Endodermal cell (in vitro differentiated cells): ENCODE measurements at regions not wholly inside any gene's neighbourhood (a gene's known extent, or its start where the extent isn't known, plus 50 kb on each side); places are given as distances from the start of the nearest gene placed in this dataset.

ENCODE experiments used
- DNase-seq: peaks from one replicate; pipeline ENCODE4 v3.0.0-alpha.2; 2017
- H3K27ac ChIP-seq: 2 replicates; pipeline ENCODE4 v1.5.1; 2013; ENCODE audit warnings: mild to moderate bottlenecking, low read depth, low read length, moderate library complexity
- H3K27me3 ChIP-seq: 2 replicates; pipeline ENCODE4 v1.6.1; 2013; ENCODE audit warnings: mild to moderate bottlenecking, low read length, moderate library complexity; ENCODE audit not compliant: insufficient read depth, control insufficient read depth, poor library complexity, severe bottlenecking
- H3K36me3 ChIP-seq: 2 replicates; pipeline ENCODE4 v1.7.0; 2013; ENCODE audit warnings: mild to moderate bottlenecking, low read length, moderate library complexity; ENCODE audit not compliant: control insufficient read depth, insufficient read depth
- H3K4me1 ChIP-seq: one replicate; pipeline ENCODE4 v1.7.0; 2013; ENCODE audit warnings: low read length; ENCODE audit not compliant: control insufficient read depth, insufficient read depth
- H3K4me3 ChIP-seq: 2 replicates; pipeline ENCODE4 v1.5.1; 2013; ENCODE audit warnings: mild to moderate bottlenecking, low read length, moderate library complexity
- H3K9ac ChIP-seq: 2 replicates; pipeline ENCODE4 v1.6.1; 2013; ENCODE audit warnings: mild to moderate bottlenecking, low read length, moderate library complexity; ENCODE audit not compliant: poor library complexity, severe bottlenecking; ENCODE audit errors: extremely low read depth
- H3K9me3 ChIP-seq: 2 replicates; pipeline ENCODE4 v1.6.1; 2013; ENCODE audit warnings: mild to moderate bottlenecking, low read length, moderate library complexity; ENCODE audit not compliant: control insufficient read depth
- H3K27ac Mint-ChIP-seq: 2 replicates; pipeline ENCODE4 v1.8.0; 2020; ENCODE audit warnings: mixed read lengths
- H3K27me3 Mint-ChIP-seq: 2 replicates; pipeline ENCODE4 v1.8.0; 2021; ENCODE audit warnings: mild to moderate bottlenecking, mixed read lengths; ENCODE audit not compliant: insufficient read depth
- H3K36me3 Mint-ChIP-seq: 2 replicates; pipeline ENCODE4 v1.8.0; 2020; ENCODE audit warnings: low read depth, mixed read lengths
- H3K4me1 Mint-ChIP-seq: 2 replicates; pipeline ENCODE4 v1.8.0; 2020; ENCODE audit warnings: mixed read lengths
- H3K4me3 Mint-ChIP-seq: 2 replicates; pipeline ENCODE4 v1.8.0; 2020; ENCODE audit warnings: mild to moderate bottlenecking, moderate library complexity, mixed read lengths
- H3K9me3 Mint-ChIP-seq: 2 replicates; pipeline ENCODE4 v1.8.0; 2020; ENCODE audit warnings: mild to moderate bottlenecking, mixed read lengths
- WGBS, 2 experiments: methylation state at CpG; one replicate each; pipeline versions ENCODE4 v1.1.5 to v1.1.7; 2013; ENCODE audit warnings: missing lambda C conversion rate in 2 of 2, mixed read lengths in 1 of 2; ENCODE audit not compliant: insufficient coverage in 1 of 2, insufficient read length in 1 of 2; 5-methylcytosine and 5-hydroxymethylcytosine counted together
- TF ChIP-seq, protein P1 (sequence below): fragments of 200-600 bp; sonication (generic); conservative IDR thresholded peaks from 2 replicates; pipeline ENCODE4 v1.5.0; 2021; ENCODE audit warnings: antibody characterized with exemption, mild to moderate bottlenecking

DNA sequence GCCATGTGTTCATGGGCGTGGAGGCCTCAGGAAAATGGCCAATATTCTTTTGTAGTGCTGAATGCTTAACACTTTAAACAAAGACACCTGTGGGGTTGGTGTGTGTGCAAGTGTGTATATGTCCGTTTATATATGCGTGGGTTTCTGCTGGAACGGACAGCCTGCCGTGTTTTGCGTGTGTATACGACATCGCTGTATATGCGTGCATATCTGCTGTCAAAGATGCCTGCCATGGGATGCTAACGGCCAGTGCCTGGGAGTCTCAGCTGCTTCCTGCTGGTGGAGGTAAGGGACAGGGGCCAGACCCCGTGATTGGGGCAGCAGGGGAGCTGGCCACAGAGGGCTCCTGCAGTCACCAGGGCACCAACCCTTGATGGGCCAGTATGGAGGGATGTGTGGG lies 216.3 kb upstream of the SHH start:
- Histone ChIP-seq H3K27me3 (no peaks in the 10 kb centered on the region), H3K27ac (no peak overlapping the region), H3K9me3 (peaks cover 6% of the 10 kb centered on the region), H3K4me1 (peaks cover 7% of the 10 kb centered on the region), H3K9ac (no peak overlapping the region), H3K4me3 (no peak overlapping the region), H3K36me3 (no peaks in the 10 kb centered on the region)
- TF ChIP-seq, protein P1, sequence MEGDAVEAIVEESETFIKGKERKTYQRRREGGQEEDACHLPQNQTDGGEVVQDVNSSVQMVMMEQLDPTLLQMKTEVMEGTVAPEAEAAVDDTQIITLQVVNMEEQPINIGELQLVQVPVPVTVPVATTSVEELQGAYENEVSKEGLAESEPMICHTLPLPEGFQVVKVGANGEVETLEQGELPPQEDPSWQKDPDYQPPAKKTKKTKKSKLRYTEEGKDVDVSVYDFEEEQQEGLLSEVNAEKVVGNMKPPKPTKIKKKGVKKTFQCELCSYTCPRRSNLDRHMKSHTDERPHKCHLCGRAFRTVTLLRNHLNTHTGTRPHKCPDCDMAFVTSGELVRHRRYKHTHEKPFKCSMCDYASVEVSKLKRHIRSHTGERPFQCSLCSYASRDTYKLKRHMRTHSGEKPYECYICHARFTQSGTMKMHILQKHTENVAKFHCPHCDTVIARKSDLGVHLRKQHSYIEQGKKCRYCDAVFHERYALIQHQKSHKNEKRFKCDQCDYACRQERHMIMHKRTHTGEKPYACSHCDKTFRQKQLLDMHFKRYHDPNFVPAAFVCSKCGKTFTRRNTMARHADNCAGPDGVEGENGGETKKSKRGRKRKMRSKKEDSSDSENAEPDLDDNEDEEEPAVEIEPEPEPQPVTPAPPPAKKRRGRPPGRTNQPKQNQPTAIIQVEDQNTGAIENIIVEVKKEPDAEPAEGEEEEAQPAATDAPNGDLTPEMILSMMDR: no peak
- Mint-ChIP-seq H3K27ac (no peak overlapping the region), H3K27me3 (no peaks in the 10 kb centered on the region), H3K4me3 (no peak overlapping the region), H3K9me3 (peaks cover 3% of the 10 kb centered on the region), H3K36me3 (no peaks in the 10 kb centered on the region), H3K4me1 (peaks cover 14% of the 10 kb centered on the region)
- peak; percentile 28 for DNase-seq
- WGBS, 2 experiments: 92 to 98% methylated on average over 8 to 11 of the region's 11 CpGs

DNA sequence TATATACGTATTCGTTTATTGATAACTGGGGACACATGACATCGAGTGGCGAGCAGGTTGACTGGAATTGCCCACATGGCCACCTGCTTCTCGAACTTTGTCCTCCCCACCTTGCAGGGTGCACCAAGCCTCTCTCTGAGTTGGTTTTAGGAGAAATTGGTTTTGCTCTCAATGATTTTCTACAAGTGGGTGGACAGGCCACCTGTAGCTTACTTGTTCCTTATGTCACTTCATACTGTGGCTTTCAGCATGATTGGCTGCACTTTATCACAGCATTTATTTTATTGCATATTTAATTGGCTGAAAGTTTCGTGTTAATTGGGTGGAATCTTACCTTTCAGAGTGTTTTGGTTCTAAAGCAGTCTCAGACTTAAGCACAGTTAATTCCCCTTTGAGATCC lies 215.6 kb upstream of the SHH start:
- H3K27ac Mint-ChIP-seq: no peak overlapping the region
- H3K9me3 ChIP-seq: peaks cover under 1% of the 10 kb centered on the region
- TF ChIP-seq, protein P1: no peak
- WGBS, 2 experiments: 97 to 100% methylated on average over 5 to 6 of the region's 6 CpGs
- no peak overlapping the region for H3K4me3 Mint-ChIP-seq
- H3K36me3 ChIP-seq: no peaks in the 10 kb centered on the region
- H3K27ac ChIP-seq: no peak overlapping the region
- H3K4me3 ChIP-seq: peak overlapping the region; percentile 32
- no peak overlapping the region for H3K9ac ChIP-seq
- DNase-seq: peak; percentile 20
- H3K27me3 Mint-ChIP-seq: no peaks in the 10 kb centered on the region
- H3K27me3 ChIP-seq: no peaks in the 10 kb centered on the region
- H3K36me3 Mint-ChIP-seq: no peaks in the 10 kb centered on the region
- H3K9me3 Mint-ChIP-seq: peaks cover under 1% of the 10 kb centered on the region
- H3K4me1 ChIP-seq: peaks cover 7% of the 10 kb centered on the region
- H3K4me1 Mint-ChIP-seq: peaks cover 14% of the 10 kb centered on the region

DNA sequence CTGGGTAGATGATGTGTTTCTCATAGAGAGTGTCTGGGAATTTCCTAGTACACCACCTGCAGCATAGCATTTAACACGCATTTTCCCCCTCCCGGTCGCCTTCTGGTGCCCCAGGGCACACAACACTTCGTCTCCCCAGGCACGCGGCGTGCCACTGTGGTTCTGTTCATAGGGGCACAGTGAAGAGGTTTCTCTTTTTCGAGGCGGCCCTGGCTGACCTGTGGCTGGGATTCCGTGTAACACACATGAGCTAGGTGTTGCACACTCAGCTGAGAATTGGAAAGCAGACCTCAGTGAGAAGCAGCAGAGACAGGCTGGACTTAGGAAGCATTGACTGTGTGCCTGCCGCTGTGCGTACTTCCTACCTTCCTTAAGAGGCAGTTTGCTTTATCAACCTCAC lies 214.3 kb upstream of the SHH start:
- Mint-ChIP-seq H3K36me3 (no peaks in the 10 kb centered on the region), H3K27me3 (no peaks in the 10 kb centered on the region), H3K27ac (no peak overlapping the region), H3K9me3 (no peaks in the 10 kb centered on the region), H3K4me3 (no peak overlapping the region), H3K4me1 (peaks cover 14% of the 10 kb centered on the region)
- TF ChIP-seq, protein P1: no peak
- no peaks in the 10 kb centered on the region for H3K9me3 ChIP-seq
- no peak overlapping the region for H3K4me3 ChIP-seq
- H3K4me1 ChIP-seq: peaks cover 7% of the 10 kb centered on the region
- H3K9ac ChIP-seq: no peak overlapping the region
- no peaks in the 10 kb centered on the region for H3K27me3 ChIP-seq
- WGBS, 2 experiments: 94 to 95% methylated on average over 10 to 12 of the region's 12 CpGs
- H3K36me3 ChIP-seq: no peaks in the 10 kb centered on the region
- DNase-seq: peak; percentile 27
- no peak overlapping the region for H3K27ac ChIP-seq
